ACC112 (cell line): ENCODE measurements at regions not wholly inside any gene's neighbourhood (a gene's known extent, or its start where the extent isn't known, plus 50 kb on each side); places are given as distances from the start of the nearest gene placed in this dataset.

Experiments
- H2AFZ ChIP-seq: fragments of 200-600 bp; sonication (generic); one replicate; pipeline ENCODE4 v1.6.0; 2017; ENCODE audit warnings: antibody characterized with exemption, low read length; ENCODE audit not compliant: unreplicated experiment
- H3K27ac ChIP-seq: fragments of 200-600 bp; sonication (generic); 2 replicates; pipeline ENCODE4 v1.5.1; 2014; ENCODE audit warnings: low read depth, mild to moderate bottlenecking, antibody characterized with exemption, low read length, moderate library complexity
- H3K27me3 ChIP-seq: fragments of 200-600 bp; sonication (generic); 2 replicates; pipeline ENCODE4 v1.6.1; 2014; ENCODE audit warnings: mild to moderate bottlenecking, antibody characterized with exemption, low read length, moderate library complexity, mixed read lengths; ENCODE audit not compliant: insufficient read depth
- H3K36me3 ChIP-seq: fragments of 200-600 bp; sonication (generic); 2 replicates; pipeline ENCODE4 v1.6.1; 2016; ENCODE audit warnings: mild to moderate bottlenecking, antibody characterized with exemption, low read length, moderate library complexity, mixed read lengths; ENCODE audit not compliant: insufficient read depth
- H3K4me1 ChIP-seq: fragments of 200-600 bp; sonication (generic); one replicate; pipeline ENCODE4 v1.6.1; 2016; ENCODE audit warnings: low read length, mixed read lengths; ENCODE audit not compliant: insufficient read depth, unreplicated experiment, control insufficient read depth
- H3K4me3 ChIP-seq: fragments of 200-600 bp; sonication (generic); 2 replicates; pipeline ENCODE4 v1.5.1; 2014; ENCODE audit warnings: mild to moderate bottlenecking, low read depth, low read length
- H3K79me2 ChIP-seq: fragments of 200-600 bp; sonication (generic); one replicate; pipeline ENCODE4 v1.6.0; 2016; ENCODE audit warnings: low read length; ENCODE audit not compliant: control insufficient read depth, unreplicated experiment, insufficient read depth

GRCh38 chr10:123425680-123426079 is 240.5 kb upstream of the GPR26 start:
- Histone ChIP-seq H3K4me3 (no peak overlapping the region), H3K4me1 (no peaks in the 10 kb centered on the region), H2AFZ (no peak overlapping the region), H3K36me3 (no peaks in the 10 kb centered on the region), H3K27ac (no peak overlapping the region), H3K79me2 (no peaks in the 10 kb centered on the region), H3K27me3 (peaks cover 12% of the 10 kb centered on the region)

DNA sequence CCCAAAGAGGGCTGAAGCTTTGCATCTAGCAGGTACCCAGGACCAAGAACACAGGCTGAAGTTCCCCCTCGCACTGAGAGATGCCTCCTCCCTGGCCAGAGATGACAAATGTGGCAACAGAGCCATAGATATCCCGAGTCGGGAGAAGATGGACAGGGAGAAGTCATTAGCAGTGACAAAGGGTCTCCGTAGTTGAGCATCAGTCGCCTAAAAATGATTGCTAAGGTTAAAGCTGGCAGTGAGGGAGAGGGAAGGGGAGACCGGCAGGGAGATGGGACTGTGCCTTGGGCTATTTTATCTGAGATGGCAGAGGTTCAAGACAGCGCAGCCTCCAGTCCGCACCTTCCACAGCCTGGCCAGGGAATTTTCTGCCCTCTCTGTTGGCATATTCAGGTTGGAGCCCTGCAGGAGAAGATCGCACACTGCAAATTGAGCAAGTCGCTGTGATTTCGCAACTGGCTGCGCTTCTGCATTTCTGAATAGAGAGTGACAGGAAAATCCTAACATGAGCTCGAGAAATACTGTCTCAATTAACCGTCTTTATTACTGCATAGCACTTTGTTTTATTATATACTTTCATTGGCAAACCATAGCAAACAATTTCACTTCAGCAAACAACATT is 238.9 kb upstream of the GPR26 start:
- H3K36me3 ChIP-seq = no peaks in the 10 kb centered on the region
- no peaks in the 10 kb centered on the region for H3K4me1 ChIP-seq
- H3K4me3 ChIP-seq = no peak overlapping the region
- H3K27ac ChIP-seq = no peak overlapping the region
- no peaks in the 10 kb centered on the region for H3K79me2 ChIP-seq
- H3K27me3 ChIP-seq = peaks cover 12% of the 10 kb centered on the region
- H2AFZ ChIP-seq = no peak overlapping the region

- Histone ChIP-seq H3K79me2 (no peaks in the 10 kb centered on the region), H3K27me3 (peaks cover 12% of the 10 kb centered on the region), H3K27ac (no peak overlapping the region), H3K4me1 (no peaks in the 10 kb centered on the region), H3K4me3 (no peak overlapping the region), H3K36me3 (no peaks in the 10 kb centered on the region), H2AFZ (no peak overlapping the region)
Measured at GRCh38 chr10:123428391-123428790, 237.8 kb upstream of the GPR26 start.

- peaks cover 12% of the 10 kb centered on the region for H3K27me3 ChIP-seq
- H3K36me3 ChIP-seq = no peaks in the 10 kb centered on the region
- H3K4me1 ChIP-seq = no peaks in the 10 kb centered on the region
- H3K4me3 ChIP-seq = no peak overlapping the region
- H3K79me2 ChIP-seq = no peaks in the 10 kb centered on the region
- H2AFZ ChIP-seq = no peak overlapping the region
- no peak overlapping the region for H3K27ac ChIP-seq
Measured at GRCh38 chr10:123429706-123430221, 236.4 kb upstream of the GPR26 start.

GRCh38 chr10:123433539-123433938 is 232.6 kb upstream of the GPR26 start:
- H3K79me2 ChIP-seq = no peaks in the 10 kb centered on the region
- H3K27ac ChIP-seq = no peak overlapping the region
- H3K4me3 ChIP-seq = no peak overlapping the region
- no peak overlapping the region for H2AFZ ChIP-seq
- H3K27me3 ChIP-seq = peaks cover 11% of the 10 kb centered on the region
- H3K36me3 ChIP-seq = no peaks in the 10 kb centered on the region
- H3K4me1 ChIP-seq = no peaks in the 10 kb centered on the region

- H3K4me1 ChIP-seq = no peaks in the 10 kb centered on the region
- H3K79me2 ChIP-seq = no peaks in the 10 kb centered on the region
- H3K4me3 ChIP-seq = no peak overlapping the region
- no peaks in the 10 kb centered on the region for H3K36me3 ChIP-seq
- no peak overlapping the region for H2AFZ ChIP-seq
- no peak overlapping the region for H3K27ac ChIP-seq
- peaks cover 4% of the 10 kb centered on the region; the same call in 1 of the 2 replicates for H3K27me3 ChIP-seq
Measured at GRCh38 chr10:123434435-123435039, 231.6 kb upstream of the GPR26 start.

DNA sequence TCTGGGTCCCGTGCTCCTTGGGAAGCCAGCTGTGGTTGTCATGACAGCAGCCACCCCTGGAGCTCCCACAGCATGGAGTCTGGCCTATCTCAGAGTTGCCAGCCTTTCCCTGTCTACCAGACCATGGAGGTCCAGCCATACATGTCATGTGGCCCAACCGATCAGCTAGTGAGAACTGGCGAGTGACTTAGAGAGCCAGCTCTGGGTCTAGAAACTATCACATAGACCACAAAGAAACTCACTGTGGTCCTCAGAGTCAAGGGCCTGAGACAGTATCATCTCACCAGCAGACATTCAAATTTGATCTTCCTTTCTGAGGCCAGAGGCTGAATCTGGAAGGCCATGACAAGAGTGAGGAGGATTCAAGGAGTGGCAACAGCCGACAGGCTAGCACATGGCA is 223.3 kb upstream of the GPR26 start:
- no peak overlapping the region for H2AFZ ChIP-seq

DNA sequence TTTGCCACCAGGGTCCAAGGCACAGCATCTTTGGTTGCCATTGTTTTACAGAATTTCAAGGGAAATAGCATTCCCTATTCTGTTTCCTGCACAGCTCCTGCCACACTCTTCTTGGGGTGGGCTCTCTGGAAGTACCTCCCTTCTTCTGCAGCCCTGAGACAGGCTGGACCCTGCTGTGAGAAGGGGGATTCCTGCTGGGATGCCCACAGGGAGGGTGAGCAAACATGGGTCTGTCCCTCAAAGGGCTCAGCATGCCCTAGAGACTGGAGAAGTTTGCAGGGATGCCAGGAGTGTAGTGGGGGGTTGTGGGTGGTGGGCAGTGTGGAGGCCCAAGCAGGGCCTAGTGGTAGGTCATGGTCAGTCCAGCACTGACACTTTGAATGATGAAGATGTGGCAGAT is 222.2 kb upstream of the GPR26 start:
- Histone ChIP-seq H3K27ac (no peak overlapping the region), H3K36me3 (no peaks in the 10 kb centered on the region), H3K79me2 (no peaks in the 10 kb centered on the region), H2AFZ (no peak overlapping the region), H3K27me3 (no peaks in the 10 kb centered on the region), H3K4me1 (no peaks in the 10 kb centered on the region), H3K4me3 (no peak overlapping the region)

More for the DNA sequence above, 223.3 kb upstream of the GPR26 start:
- Histone ChIP-seq H3K27ac (no peak overlapping the region), H3K4me3 (no peak overlapping the region), H3K27me3 (no peaks in the 10 kb centered on the region), H3K36me3 (no peaks in the 10 kb centered on the region), H3K79me2 (no peaks in the 10 kb centered on the region), H3K4me1 (no peaks in the 10 kb centered on the region)

GRCh38 chr10:123445261-123445775 is 220.8 kb upstream of the GPR26 start:
- Histone ChIP-seq H3K36me3 (no peaks in the 10 kb centered on the region), H3K27me3 (no peaks in the 10 kb centered on the region), H3K79me2 (no peaks in the 10 kb centered on the region), H2AFZ (no peak overlapping the region), H3K4me1 (no peaks in the 10 kb centered on the region), H3K4me3 (no peak overlapping the region), H3K27ac (no peak overlapping the region)

- Histone ChIP-seq H3K4me3 (no peak overlapping the region), H2AFZ (no peak overlapping the region), H3K36me3 (no peaks in the 10 kb centered on the region), H3K27me3 (no peaks in the 10 kb centered on the region), H3K79me2 (no peaks in the 10 kb centered on the region), H3K4me1 (no peaks in the 10 kb centered on the region), H3K27ac (no peak overlapping the region)
Measured at GRCh38 chr10:123446449-123447156, 219.6 kb upstream of the GPR26 start.
